Fibroblast of the conjunctiva (primary cell): ENCODE measurements at regions not wholly inside any gene's neighbourhood (a gene's known extent, or its start where the extent isn't known, plus 50 kb on each side); places are given as distances from the start of the nearest gene placed in this dataset.

Experiments
- DNase-seq: peaks from one replicate; pipeline ENCODE4 v3.0.0-alpha.2; 2010; ENCODE audit warnings: low read depth

DNA sequence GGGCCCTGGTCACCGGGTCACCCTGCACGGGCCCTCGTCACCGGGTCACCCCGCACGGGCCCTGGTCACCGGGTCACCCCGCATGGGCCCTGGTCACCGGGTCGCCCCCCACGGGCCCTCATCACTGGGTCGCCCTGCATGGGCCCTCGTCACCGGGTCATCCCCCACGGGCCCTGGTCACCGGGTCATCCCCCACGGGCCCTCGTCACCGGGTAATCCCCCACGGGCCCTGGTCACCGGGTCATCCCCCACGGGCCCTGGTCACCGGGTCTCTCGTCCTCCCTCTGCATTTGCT lies 77.6 kb downstream of the RIPK4 start:
- DNase-seq, result no peak

DNA sequence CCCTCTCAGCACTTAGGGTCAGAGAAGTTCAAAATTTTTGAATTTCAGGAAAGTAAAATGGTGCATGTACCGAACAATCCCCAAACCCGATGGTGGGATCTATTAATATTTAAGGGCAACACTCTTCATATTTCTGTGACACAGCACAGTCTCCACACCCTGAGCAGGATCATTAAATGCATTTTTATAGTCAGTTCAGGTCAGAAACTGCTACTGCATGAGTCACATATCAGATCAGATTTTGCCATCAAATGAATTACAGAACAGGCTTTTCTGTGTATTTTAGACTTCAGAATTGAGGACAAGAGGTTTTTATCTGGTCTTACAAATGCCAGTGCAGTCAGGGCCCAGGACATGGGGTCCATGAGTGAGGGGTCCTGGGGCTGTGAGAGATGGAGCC lies 79.2 kb downstream of the RIPK4 start:
- no peak for DNase-seq

GRCh38 chr21:41686664-41687063 lies 80.2 kb downstream of the RIPK4 start:
- DNase-seq, result no peak

- no peak for DNase-seq
These were observed 81.2 kb downstream of the RIPK4 start for GRCh38 chr21:41685511-41686149.

GRCh38 chr21:41684381-41685245 lies 82.2 kb downstream of the RIPK4 start:
- DNase-seq, result no peak

DNA sequence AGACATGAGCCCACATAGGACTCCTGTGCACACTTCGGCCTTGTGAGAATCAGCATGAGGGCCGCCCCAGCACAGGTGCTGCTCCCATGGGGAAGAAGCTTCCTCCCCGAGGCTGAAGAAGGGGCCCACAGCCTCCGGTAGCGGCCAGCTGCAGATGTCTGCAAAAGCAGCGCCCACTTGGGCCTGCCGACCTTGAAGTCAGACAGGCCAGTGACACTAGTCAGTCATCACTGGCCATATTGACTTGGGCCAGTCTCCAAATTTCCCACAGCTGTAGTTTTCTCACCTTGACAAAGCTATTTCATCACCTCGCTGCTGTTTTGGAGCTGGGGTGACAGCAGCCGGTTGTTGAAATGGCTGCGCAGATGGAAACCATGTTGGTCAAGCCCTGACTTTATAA lies 83.0 kb downstream of the RIPK4 start:
- no peak for DNase-seq

DNA sequence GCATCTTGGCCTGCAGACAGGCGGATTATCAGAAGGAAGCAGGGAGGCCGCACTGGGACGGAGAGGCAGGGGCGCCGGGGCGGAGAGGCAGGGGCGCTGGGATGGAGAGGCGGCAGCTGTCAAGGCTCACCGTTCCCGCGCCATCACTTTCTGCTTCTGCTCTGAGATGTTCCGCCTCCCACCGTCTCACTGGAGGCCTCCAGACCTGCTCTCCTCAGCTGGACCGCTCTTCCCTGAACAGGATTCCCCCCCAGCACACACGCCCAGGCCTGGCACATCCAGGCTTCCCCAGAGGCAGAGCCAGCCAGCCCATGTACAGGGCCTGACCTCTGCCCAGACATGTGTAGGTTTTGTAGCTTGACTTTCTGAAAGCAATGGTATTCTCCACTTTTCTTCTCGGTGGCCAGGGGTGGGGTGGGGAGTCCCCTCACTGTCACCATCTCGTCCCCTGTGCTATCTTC lies 84.1 kb downstream of the RIPK4 start:
- DNase-seq, result no peak

- no peak for DNase-seq
These were observed 84.7 kb downstream of the RIPK4 start for GRCh38 chr21:41681939-41682718.

DNA sequence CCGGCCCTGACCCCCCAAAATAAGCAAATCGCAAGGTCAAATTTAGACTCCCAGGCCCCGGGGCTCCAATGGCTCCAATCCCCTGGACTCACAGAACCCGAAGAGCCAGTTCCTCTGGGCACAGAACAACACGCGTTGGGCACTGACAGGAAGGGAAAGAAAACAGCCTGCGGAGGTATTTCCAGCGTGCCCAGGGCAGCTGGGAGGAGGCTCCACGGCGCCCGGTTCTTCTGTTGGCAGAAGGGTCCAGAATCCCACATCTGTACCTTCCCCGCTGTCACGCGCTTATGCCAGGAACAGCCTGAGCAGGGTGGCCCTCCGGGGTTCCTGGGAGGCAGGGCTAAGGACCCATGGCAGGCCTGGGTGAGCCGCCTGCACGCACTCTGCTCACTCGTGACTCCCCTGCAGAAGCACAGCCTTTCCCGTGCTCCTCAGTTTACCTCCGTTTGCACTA lies 85.5 kb downstream of the RIPK4 start:
- no peak for DNase-seq

DNA sequence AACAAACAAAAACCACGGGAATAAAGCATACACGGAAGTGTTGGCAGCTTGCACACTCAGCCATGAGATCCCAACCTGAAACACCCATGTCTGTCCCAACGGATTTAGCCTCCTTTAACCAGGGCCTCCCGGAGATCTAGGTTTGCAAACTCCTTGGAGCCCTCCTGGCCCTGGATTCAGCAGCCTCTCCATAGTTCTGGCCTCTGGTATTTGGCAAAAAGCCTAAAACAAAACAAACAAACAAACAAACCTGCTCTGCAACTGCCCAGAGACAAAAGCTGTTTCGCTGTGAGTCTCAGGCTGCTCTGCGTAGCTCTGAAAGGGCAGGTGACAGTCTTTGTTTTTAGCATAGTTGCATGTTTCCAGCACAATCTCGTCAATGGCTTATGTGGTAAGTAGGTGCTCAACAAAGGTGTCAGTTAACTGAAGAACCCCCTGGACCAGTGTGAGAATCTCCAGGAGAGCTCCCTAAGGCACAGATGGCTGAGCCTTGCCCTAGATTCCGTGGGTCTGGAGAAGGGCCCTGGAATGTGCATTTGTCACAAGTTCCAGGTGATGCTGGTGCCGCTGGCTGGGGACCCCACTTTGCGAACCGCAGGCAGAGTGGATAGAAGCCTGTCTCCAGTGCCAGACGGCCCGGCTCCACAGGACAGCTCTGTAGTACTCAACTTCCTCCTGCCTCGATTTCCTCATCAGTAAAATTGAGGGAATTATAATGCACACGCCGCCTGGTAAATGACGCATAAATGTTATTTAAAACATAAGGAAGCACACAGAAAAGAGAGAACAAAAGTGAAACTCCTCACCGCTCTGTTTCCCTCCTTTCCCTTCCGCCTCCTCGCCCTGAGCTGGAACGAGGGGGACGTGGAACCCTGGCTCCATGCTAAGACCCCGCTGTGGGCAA lies 86.2 kb downstream of the RIPK4 start:
- no peak for DNase-seq

DNA sequence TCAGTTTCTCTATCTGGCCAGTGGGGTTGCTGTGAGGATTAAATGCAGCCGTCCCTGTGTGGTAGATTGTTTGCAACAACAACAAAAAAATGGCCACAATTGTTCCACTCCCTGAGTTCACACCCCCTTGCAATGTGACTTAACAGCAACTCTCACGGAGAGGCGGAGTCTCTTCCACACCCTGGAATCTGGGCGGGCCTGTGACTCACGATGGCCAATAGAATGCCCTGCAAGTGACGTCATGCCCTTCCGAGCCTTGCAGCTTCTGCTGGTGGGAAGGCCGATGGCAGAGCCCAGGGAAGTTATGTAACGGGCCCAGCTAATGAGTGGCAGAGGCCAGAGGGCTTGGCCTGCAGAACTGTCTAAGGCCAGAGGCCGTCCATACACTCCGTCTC lies 87.9 kb downstream of the RIPK4 start:
- DNase-seq, result peak; percentile 85

GRCh38 chr21:41678016-41678923 lies 88.6 kb downstream of the RIPK4 start:
- DNase-seq, result no peak

GRCh38 chr21:41677671-41678015 lies 89.2 kb downstream of the RIPK4 start:
- no peak for DNase-seq

GRCh38 chr21:41676198-41676597 lies 90.7 kb downstream of the RIPK4 start:
- DNase-seq, result no peak

- DNase-seq, result no peak
These were observed 91.3 kb downstream of the RIPK4 start for GRCh38 chr21:41675574-41675973.

DNA sequence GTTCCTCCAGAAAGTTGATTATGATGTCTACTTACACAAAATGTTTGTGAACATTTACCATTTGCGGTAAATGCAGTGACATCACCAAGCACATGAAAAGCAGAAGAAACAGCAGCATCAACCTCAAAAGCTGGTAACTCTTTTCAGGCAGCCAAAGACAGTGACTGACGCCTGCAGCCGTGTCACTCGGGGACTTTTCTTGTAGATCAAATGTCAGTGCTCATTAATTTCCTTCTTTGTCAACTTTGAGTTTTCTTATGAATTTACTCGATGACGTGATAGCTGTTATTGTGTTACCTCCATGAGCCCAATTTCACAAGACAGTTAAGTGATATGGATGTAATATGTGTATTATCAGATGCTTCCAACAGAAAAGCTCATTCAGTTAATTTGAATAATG lies 92.5 kb downstream of the RIPK4 start:
- no peak for DNase-seq

DNA sequence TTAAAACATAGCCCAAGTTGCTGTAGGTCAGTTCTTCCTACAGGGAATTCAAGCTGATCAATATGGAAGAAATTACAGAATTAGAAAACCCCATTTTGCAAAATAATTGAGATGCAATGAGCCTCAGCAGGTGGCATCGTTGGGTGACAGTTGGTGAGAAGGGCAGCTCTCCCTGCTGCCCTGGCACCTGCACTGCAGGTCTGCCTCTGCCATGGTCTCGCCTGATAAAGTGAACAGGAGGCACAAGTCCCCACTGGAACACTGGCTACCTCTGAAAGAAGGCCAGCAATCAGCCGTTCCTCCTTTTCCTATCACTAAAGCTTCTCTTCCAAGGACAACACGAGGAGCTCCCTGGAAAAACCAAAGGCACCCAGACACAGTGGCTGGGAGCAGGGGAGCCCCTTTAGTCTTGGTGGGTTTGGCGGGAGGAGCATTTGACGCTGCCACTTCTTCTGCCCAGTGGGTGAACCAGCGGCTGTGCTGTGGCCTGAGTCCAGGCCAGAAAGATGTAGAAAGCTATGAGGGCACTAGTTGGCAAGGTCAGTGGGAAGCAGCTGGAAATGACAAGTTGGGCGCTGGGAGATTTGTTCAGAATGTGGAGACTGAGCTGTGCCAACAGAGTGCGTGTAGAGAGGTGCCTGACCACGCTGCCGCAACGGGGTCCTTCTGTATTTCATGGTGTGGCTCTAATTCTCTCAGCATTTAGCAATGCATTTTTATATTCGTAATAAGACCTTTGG lies 93.1 kb downstream of the RIPK4 start:
- DNase-seq, result no peak

- DNase-seq, result no peak
These were observed 93.8 kb downstream of the RIPK4 start for GRCh38 chr21:41673071-41673470.

DNA sequence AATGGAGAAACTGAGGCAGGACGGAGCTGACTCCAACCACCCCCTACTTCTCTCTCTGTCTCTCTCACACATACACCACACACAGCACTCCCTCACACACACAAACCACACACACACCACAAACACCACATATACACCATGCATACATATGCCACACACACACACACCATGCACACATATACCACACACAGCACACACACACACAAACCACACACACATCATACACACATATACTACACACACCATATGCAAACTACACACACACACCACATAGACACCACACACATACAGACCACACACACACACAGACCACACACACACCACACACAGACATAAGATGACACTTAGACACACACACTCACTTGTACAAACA lies 94.3 kb downstream of the RIPK4 start:
- no peak for DNase-seq

DNA sequence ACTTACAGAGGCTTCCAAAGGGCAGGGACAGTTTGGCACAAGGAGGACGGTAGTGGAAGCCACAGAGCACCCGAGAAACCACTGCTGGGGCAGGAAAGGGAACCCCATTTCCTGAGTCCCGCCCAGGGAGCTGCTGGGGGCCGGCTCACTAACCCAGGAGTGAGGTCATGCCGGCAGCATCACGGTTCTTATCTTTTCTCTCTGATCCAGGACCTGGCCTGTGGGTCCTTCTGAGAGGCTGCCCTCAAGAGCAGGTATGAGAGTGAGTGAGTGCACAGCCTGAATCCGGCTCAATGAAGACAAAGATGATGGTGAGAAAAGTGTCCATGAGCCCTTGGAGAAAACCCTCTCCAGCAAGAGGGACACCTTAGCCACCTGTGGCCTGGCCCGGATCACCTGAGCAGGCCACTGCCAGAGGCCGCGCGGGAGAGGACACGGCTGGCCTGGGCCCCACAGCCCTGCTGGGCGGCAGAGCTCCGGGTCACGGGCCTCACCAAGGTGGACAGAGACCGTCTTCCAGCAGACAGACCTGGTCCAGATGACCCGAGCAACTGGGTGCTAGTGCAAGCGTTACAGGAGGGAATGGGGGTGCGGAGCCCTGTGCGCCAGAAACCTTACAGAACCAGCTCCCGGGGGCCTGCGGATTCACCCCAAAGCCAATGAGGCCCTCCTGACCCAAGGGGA lies 94.9 kb downstream of the RIPK4 start:
- DNase-seq, result no peak
